Smooth muscle cell (in vitro differentiated cells): ENCODE measurements at regions not wholly inside any gene's neighbourhood (a gene's known extent, or its start where the extent isn't known, plus 50 kb on each side); places are given as distances from the start of the nearest gene placed in this dataset.
A peak's percentile ranks its signal among the peaks of the same experiment; 100 is the strongest.
"Not testable (repeated sequence)": the region's sequence is repeated elsewhere in the genome, so short reads cannot be mapped to it uniquely, and the experiment has no call there.

Experiments used
- DNase-seq: peaks from one replicate; lab custom pipeline; 2025; ENCODE audit not compliant: unreplicated experiment; lab: John Stamatoyannopoulos, UW
- H2AFZ ChIP-seq: fragments of 200-600 bp; sonication (generic); 2 replicates; pipeline ENCODE4 v1.6.0; 2016; ENCODE audit warnings: antibody characterized with exemption, low read depth, mild to moderate bottlenecking
- H3F3A ChIP-seq: fragments of 200-600 bp; sonication (generic); 2 replicates; pipeline ENCODE4 v1.6.0; 2017; ENCODE audit warnings: antibody characterized with exemption, low read depth
- H3K27ac ChIP-seq: fragments of 200-600 bp; sonication (generic); 2 replicates; pipeline ENCODE4 v1.5.1; 2016; ENCODE audit warnings: low read depth, mild to moderate bottlenecking
- H3K27me3 ChIP-seq: fragments of 200-600 bp; sonication (generic); 2 replicates; pipeline ENCODE4 v1.6.1; 2016; ENCODE audit warnings: low read depth, mild to moderate bottlenecking
- H3K36me3 ChIP-seq: fragments of 200-600 bp; sonication (generic); 2 replicates; pipeline ENCODE4 v1.5.1; 2016; ENCODE audit warnings: low read depth
- H3K4me1 ChIP-seq: fragments of 200-600 bp; sonication (generic); 2 replicates; pipeline ENCODE4 v1.5.1; 2016; ENCODE audit warnings: low read depth
- H3K4me2 ChIP-seq: fragments of 200-600 bp; sonication (generic); 2 replicates; pipeline ENCODE4 v1.6.0; 2016; ENCODE audit warnings: mild to moderate bottlenecking
- H3K4me3 ChIP-seq: fragments of 200-600 bp; sonication (generic); 2 replicates; pipeline ENCODE4 v1.5.1; 2016; ENCODE audit warnings: mild to moderate bottlenecking
- H3K79me2 ChIP-seq: fragments of 200-600 bp; sonication (generic); 2 replicates; pipeline ENCODE4 v1.6.0; 2016; ENCODE audit warnings: low read depth, mild to moderate bottlenecking
- H3K9ac ChIP-seq: fragments of 200-600 bp; sonication (generic); 2 replicates; pipeline ENCODE4 v1.6.0; 2016; ENCODE audit warnings: low read depth
- H3K9me3 ChIP-seq: fragments of 200-600 bp; sonication (generic); replicated peaks from 2 replicates; pipeline ENCODE4 v1.5.1; 2016; ENCODE audit warnings: low read depth
- H4K20me1 ChIP-seq: fragments of 200-600 bp; sonication (generic); 2 replicates; pipeline ENCODE4 v1.6.0; 2016; ENCODE audit warnings: low read depth
- CTCF ChIP-seq: fragments of 200-600 bp; sonication (generic); IDR thresholded peaks from 2 replicates; pipeline ENCODE4 v1.5.1; 2017; ENCODE audit warnings: borderline replicate concordance, mild to moderate bottlenecking, antibody characterized with exemption; ENCODE audit not compliant: insufficient read depth, poor library complexity, severe bottlenecking
- WGBS: methylation state at CpG from one replicate; pipeline ENCODE4 v1.1.7; 2016; ENCODE audit warnings: low lambda C conversion rate; 5-methylcytosine and 5-hydroxymethylcytosine counted together

- H3F3A ChIP-seq = no peaks in the 10 kb centered on the region
- H3K79me2 ChIP-seq = no peaks in the 10 kb centered on the region
- no peaks in the 10 kb centered on the region for H3K36me3 ChIP-seq
- peak; percentile 1 for DNase-seq
- no peak overlapping the region for H3K4me2 ChIP-seq
- no peak overlapping the region for H2AFZ ChIP-seq
- no peaks in the 10 kb centered on the region for H3K27me3 ChIP-seq
- peak; percentile 68 for TF ChIP-seq CTCF
- no peaks in the 10 kb centered on the region for H3K9me3 ChIP-seq
- H4K20me1 ChIP-seq = no peaks in the 10 kb centered on the region
- no peak overlapping the region for H3K27ac ChIP-seq
- no peak overlapping the region for H3K9ac ChIP-seq
- WGBS = 25% methylated on average over 11 of the region's 11 CpGs
- H3K4me3 ChIP-seq = no peak overlapping the region
- H3K4me1 ChIP-seq = no peaks in the 10 kb centered on the region
Measured at GRCh38 chr4:9703391-9703790, 78.0 kb upstream of the DRD5 start.

- H3K27me3 ChIP-seq, H3K4me3 ChIP-seq, H3K27ac ChIP-seq, H3K4me2 ChIP-seq, H4K20me1 ChIP-seq, H3K9me3 ChIP-seq, DNase-seq, H3K4me1 ChIP-seq, H3K9ac ChIP-seq, H3K36me3 ChIP-seq, H3K79me2 ChIP-seq, H2AFZ ChIP-seq, H3F3A ChIP-seq: not testable (repeated sequence)
- WGBS = 86% methylated on average over 6 of the region's 6 CpGs
Measured at GRCh38 chr4:9704126-9704525, 77.3 kb upstream of the DRD5 start.

GRCh38 chr4:9704551-9705332, 76.7 kb upstream of the DRD5 start:
- WGBS = 83% methylated on average over 13 of the region's 13 CpGs
- Histone ChIP-seq H4K20me1 (no peaks in the 10 kb centered on the region), H3K4me2 (no peak overlapping the region)

GRCh38 chr4:9707281-9707680, 74.2 kb upstream of the DRD5 start:
- H3K27ac ChIP-seq, H3F3A ChIP-seq, H4K20me1 ChIP-seq, H3K4me1 ChIP-seq, H2AFZ ChIP-seq, H3K4me2 ChIP-seq, H3K9me3 ChIP-seq, H3K36me3 ChIP-seq, H3K27me3 ChIP-seq, H3K9ac ChIP-seq, DNase-seq, H3K4me3 ChIP-seq, H3K79me2 ChIP-seq: not testable (repeated sequence)
- 73% methylated on average over 10 of the region's 10 CpGs for WGBS

More at GRCh38 chr4:9704551-9705332, 76.7 kb upstream of the DRD5 start:
- no peak for TF ChIP-seq CTCF
- H2AFZ ChIP-seq = no peak overlapping the region
- H3K9ac ChIP-seq = no peak overlapping the region
- DNase-seq = no peak
- H3F3A ChIP-seq = no peaks in the 10 kb centered on the region
- H3K4me1 ChIP-seq = no peaks in the 10 kb centered on the region
- no peaks in the 10 kb centered on the region for H3K36me3 ChIP-seq
- no peak overlapping the region for H3K27ac ChIP-seq
- no peak overlapping the region for H3K4me3 ChIP-seq
- H3K79me2 ChIP-seq = no peaks in the 10 kb centered on the region
- H3K9me3 ChIP-seq = no peaks in the 10 kb centered on the region
- H3K27me3 ChIP-seq = no peaks in the 10 kb centered on the region

- H3K4me1 ChIP-seq, H3K9ac ChIP-seq, DNase-seq, H3K36me3 ChIP-seq, H3K27ac ChIP-seq, H3K4me2 ChIP-seq, H3F3A ChIP-seq, H2AFZ ChIP-seq, H3K4me3 ChIP-seq, H4K20me1 ChIP-seq, H3K79me2 ChIP-seq, H3K9me3 ChIP-seq, H3K27me3 ChIP-seq: not testable (repeated sequence)
- WGBS = 98% methylated on average over 12 of the region's 15 CpGs
Measured at GRCh38 chr4:9707936-9708335, 73.5 kb upstream of the DRD5 start.
